Endodermal cell (in vitro differentiated cells): ENCODE measurements at regions not wholly inside any gene's neighbourhood (a gene's known extent, or its start where the extent isn't known, plus 50 kb on each side); places are given as distances from the start of the nearest gene placed in this dataset.

Experiments
- DNase-seq: peaks from one replicate; pipeline ENCODE4 v3.0.0-alpha.2; 2017
- H3K27ac ChIP-seq: 2 replicates; pipeline ENCODE4 v1.5.1; 2013; ENCODE audit warnings: mild to moderate bottlenecking, low read depth, low read length, moderate library complexity
- H3K27me3 ChIP-seq: 2 replicates; pipeline ENCODE4 v1.6.1; 2013; ENCODE audit warnings: mild to moderate bottlenecking, low read length, moderate library complexity; ENCODE audit not compliant: insufficient read depth, control insufficient read depth, poor library complexity, severe bottlenecking
- H3K36me3 ChIP-seq: 2 replicates; pipeline ENCODE4 v1.7.0; 2013; ENCODE audit warnings: mild to moderate bottlenecking, low read length, moderate library complexity; ENCODE audit not compliant: control insufficient read depth, insufficient read depth
- H3K4me1 ChIP-seq: one replicate; pipeline ENCODE4 v1.7.0; 2013; ENCODE audit warnings: low read length; ENCODE audit not compliant: control insufficient read depth, insufficient read depth
- H3K4me3 ChIP-seq: 2 replicates; pipeline ENCODE4 v1.5.1; 2013; ENCODE audit warnings: mild to moderate bottlenecking, low read length, moderate library complexity
- H3K9ac ChIP-seq: 2 replicates; pipeline ENCODE4 v1.6.1; 2013; ENCODE audit warnings: mild to moderate bottlenecking, low read length, moderate library complexity; ENCODE audit not compliant: poor library complexity, severe bottlenecking; ENCODE audit errors: extremely low read depth
- H3K9me3 ChIP-seq: 2 replicates; pipeline ENCODE4 v1.6.1; 2013; ENCODE audit warnings: mild to moderate bottlenecking, low read length, moderate library complexity; ENCODE audit not compliant: control insufficient read depth
- H3K27ac Mint-ChIP-seq: 2 replicates; pipeline ENCODE4 v1.8.0; 2020; ENCODE audit warnings: mixed read lengths
- H3K27me3 Mint-ChIP-seq: 2 replicates; pipeline ENCODE4 v1.8.0; 2021; ENCODE audit warnings: mild to moderate bottlenecking, mixed read lengths; ENCODE audit not compliant: insufficient read depth
- H3K36me3 Mint-ChIP-seq: 2 replicates; pipeline ENCODE4 v1.8.0; 2020; ENCODE audit warnings: low read depth, mixed read lengths
- H3K4me1 Mint-ChIP-seq: 2 replicates; pipeline ENCODE4 v1.8.0; 2020; ENCODE audit warnings: mixed read lengths
- H3K4me3 Mint-ChIP-seq: 2 replicates; pipeline ENCODE4 v1.8.0; 2020; ENCODE audit warnings: mild to moderate bottlenecking, moderate library complexity, mixed read lengths
- H3K9me3 Mint-ChIP-seq: 2 replicates; pipeline ENCODE4 v1.8.0; 2020; ENCODE audit warnings: mild to moderate bottlenecking, mixed read lengths
- WGBS, 2 experiments: methylation state at CpG; one replicate each; pipeline versions ENCODE4 v1.1.5 to v1.1.7; 2013; ENCODE audit warnings: missing lambda C conversion rate in 2 of 2, mixed read lengths in 1 of 2; ENCODE audit not compliant: insufficient coverage in 1 of 2, insufficient read length in 1 of 2; 5-methylcytosine and 5-hydroxymethylcytosine counted together
- TF ChIP-seq, protein P1 (sequence below): fragments of 200-600 bp; sonication (generic); conservative IDR thresholded peaks from 2 replicates; pipeline ENCODE4 v1.5.0; 2021; ENCODE audit warnings: antibody characterized with exemption, mild to moderate bottlenecking

DNA sequence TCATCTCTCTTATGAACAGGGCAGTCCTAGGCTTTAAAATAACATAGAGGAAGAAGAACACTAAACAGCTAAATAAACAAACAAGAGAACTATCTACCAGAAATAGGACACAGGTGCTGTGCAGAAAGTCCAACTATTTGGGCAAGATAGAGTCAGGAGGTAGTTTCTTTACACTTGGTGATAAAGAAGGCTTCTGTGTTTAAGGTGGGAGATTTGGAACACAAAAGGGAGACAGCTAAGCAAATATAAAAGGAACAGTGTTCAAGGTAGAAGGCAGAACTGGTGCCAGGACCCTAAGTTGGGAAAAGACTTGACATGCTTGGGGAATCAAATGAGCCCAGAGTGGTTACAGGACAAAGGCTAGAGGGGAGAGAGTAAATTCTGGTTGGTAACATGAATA lies 110.5 kb downstream of the MANEA start:
- H3K27me3 ChIP-seq = no peaks in the 10 kb centered on the region
- Mint-ChIP-seq H3K27me3 (no peaks in the 10 kb centered on the region), H3K9me3 (no peaks in the 10 kb centered on the region), H3K36me3 (no peaks in the 10 kb centered on the region), H3K27ac (no peak overlapping the region), H3K4me1 (peaks cover 18% of the 10 kb centered on the region), H3K4me3 (no peak overlapping the region)
- TF ChIP-seq, protein P1, sequence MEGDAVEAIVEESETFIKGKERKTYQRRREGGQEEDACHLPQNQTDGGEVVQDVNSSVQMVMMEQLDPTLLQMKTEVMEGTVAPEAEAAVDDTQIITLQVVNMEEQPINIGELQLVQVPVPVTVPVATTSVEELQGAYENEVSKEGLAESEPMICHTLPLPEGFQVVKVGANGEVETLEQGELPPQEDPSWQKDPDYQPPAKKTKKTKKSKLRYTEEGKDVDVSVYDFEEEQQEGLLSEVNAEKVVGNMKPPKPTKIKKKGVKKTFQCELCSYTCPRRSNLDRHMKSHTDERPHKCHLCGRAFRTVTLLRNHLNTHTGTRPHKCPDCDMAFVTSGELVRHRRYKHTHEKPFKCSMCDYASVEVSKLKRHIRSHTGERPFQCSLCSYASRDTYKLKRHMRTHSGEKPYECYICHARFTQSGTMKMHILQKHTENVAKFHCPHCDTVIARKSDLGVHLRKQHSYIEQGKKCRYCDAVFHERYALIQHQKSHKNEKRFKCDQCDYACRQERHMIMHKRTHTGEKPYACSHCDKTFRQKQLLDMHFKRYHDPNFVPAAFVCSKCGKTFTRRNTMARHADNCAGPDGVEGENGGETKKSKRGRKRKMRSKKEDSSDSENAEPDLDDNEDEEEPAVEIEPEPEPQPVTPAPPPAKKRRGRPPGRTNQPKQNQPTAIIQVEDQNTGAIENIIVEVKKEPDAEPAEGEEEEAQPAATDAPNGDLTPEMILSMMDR = no peak
- H3K4me1 ChIP-seq = peaks cover 2% of the 10 kb centered on the region
- no peak overlapping the region for H3K9ac ChIP-seq
- H3K9me3 ChIP-seq = no peaks in the 10 kb centered on the region
- H3K27ac ChIP-seq = no peak overlapping the region
- no peak overlapping the region for H3K4me3 ChIP-seq
- no peak for DNase-seq
- H3K36me3 ChIP-seq = no peaks in the 10 kb centered on the region

DNA sequence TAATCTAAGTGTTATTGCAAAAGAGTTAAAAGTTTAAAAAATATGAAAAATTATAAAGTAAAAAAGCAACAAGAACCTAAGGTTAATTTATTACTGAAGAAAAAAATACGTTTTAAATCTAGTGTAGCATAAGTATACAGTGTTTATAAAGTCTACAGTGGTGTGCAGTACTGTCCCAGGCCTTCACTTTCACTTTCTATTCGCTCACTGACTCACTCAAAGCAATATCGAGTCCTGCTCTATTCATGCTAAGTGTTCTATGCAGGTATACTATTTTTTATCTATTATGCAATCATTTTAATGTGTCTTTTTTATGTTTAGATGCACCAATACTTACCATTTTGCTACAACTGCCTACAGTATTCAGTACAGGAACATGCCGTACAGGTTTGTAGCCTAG lies 113.0 kb downstream of the MANEA start:
- WGBS, 2 experiments = 69 to 88% methylated on average over 2 to 4 of the region's 4 CpGs
- no peak for DNase-seq
- no peak overlapping the region for H3K4me3 Mint-ChIP-seq

DNA sequence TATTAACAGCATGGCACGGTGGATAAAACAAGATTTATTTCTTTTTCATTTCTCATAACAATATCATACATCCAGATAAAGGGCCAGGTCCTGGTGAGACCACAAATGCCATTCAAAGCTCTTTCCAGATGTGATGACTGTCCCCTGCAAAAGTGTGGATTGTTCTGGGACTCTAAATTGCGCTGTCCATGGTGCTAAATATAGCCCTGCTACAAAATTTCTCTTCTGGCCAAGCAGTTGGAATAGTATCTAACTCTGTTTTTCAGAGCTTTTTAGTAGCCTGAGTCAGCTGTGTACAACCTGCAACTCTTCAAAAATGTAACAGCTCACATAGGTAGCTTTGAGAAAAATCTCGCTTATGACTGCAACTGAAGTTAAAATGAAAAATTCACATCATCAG lies 115.8 kb downstream of the MANEA start:
- Mint-ChIP-seq H3K4me1 (peaks cover under 1% of the 10 kb centered on the region), H3K4me3 (no peak overlapping the region), H3K27ac (no peak overlapping the region), H3K27me3 (no peaks in the 10 kb centered on the region), H3K36me3 (no peaks in the 10 kb centered on the region), H3K9me3 (no peaks in the 10 kb centered on the region)
- Histone ChIP-seq H3K9me3 (no peaks in the 10 kb centered on the region), H3K4me3 (no peak overlapping the region), H3K27me3 (no peaks in the 10 kb centered on the region), H3K27ac (no peak overlapping the region), H3K4me1 (no peaks in the 10 kb centered on the region), H3K9ac (no peak overlapping the region), H3K36me3 (no peaks in the 10 kb centered on the region)
- 84 to 100% methylated on average over 1 to 3 of the region's 3 CpGs for WGBS, 2 experiments
- TF ChIP-seq, protein P1 = no peak
- DNase-seq = peak; percentile 51

More for the DNA sequence above, 113.0 kb downstream of the MANEA start:
- H3K36me3 ChIP-seq = no peaks in the 10 kb centered on the region
- H3K27ac ChIP-seq = no peak overlapping the region
- H3K4me1 Mint-ChIP-seq = peaks cover 17% of the 10 kb centered on the region
- no peaks in the 10 kb centered on the region for H3K27me3 Mint-ChIP-seq
- H3K9ac ChIP-seq = no peak overlapping the region
- H3K4me3 ChIP-seq = no peak overlapping the region
- no peaks in the 10 kb centered on the region for H3K27me3 ChIP-seq
- peaks cover 2% of the 10 kb centered on the region for H3K4me1 ChIP-seq
- no peaks in the 10 kb centered on the region for H3K9me3 ChIP-seq
- TF ChIP-seq, protein P1 = no peak
- no peaks in the 10 kb centered on the region for H3K36me3 Mint-ChIP-seq
- no peak overlapping the region for H3K27ac Mint-ChIP-seq
- H3K9me3 Mint-ChIP-seq = no peaks in the 10 kb centered on the region
